ENCODE measurements at regions not wholly inside any gene's neighbourhood (a gene's known extent, or its start where the extent isn't known, plus 50 kb on each side); places are given as distances from the start of the nearest gene placed in this dataset.
A peak's percentile ranks its signal among the peaks of the same experiment; 100 is the strongest.

DNA sequence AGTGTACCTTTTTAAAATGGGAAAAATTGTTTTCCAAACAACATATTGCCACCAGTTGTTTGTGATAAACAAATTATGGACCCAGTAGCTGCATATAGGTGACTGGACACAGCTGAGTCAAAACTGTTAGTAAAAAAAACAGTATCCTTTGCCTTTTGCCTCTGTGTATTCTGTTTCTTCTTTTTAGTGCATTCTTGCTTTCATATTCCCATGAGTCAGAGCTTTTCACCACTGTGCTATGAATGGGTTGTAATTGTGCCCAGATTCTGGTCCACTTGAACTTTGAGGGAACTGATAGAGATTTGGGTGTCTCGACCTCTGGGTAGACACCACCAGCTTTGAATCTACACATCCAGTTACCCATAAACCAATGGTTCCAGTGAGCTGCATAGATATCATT, 1441.9 kb upstream of the ZEB2 start:
- Mint-ChIP-seq H3K27me3 (ENCODE audit: low read depth, unreplicated experiment) (no peaks in the 10 kb centered on the region), H3K36me3 (ENCODE audit: low read depth, unreplicated experiment) (no peaks in the 10 kb centered on the region), H3K27ac (ENCODE audit: unreplicated experiment) (no peak overlapping the region), H3K4me3 (ENCODE audit: unreplicated experiment) (no peak overlapping the region), H3K4me1 (ENCODE audit: low read depth, unreplicated experiment) (peaks cover 17% of the 10 kb centered on the region), H3K9me3 (ENCODE audit: unreplicated experiment) (peaks cover 15% of the 10 kb centered on the region)
- DNase-seq (ENCODE audit: low read depth) (peak; percentile 55), FAIRE-seq (no peak)
- TF ChIP-seq EZH2 (IDR thresholded peaks at IDR 0.05; ENCODE audit: insufficient read depth, low read length) (no peak), CTCF (IDR thresholded peaks at IDR 0.05; ENCODE audit: insufficient read depth, low read depth, low read length) (no peak)
- Histone ChIP-seq H3K4me3 (ENCODE audit: insufficient read depth, low read depth, low read length) (no peak overlapping the region), H3K27me3 (ENCODE audit: insufficient read depth, low read length) (no peaks in the 10 kb centered on the region), H3K79me2 (ENCODE audit: insufficient read depth, low read length) (no peaks in the 10 kb centered on the region), H3K36me3 (ENCODE audit: insufficient read depth, low read length) (no peaks in the 10 kb centered on the region), H3K4me2 (ENCODE audit: low read length) (no peak overlapping the region), H4K20me1 (ENCODE audit: insufficient read depth, low read length) (no peaks in the 10 kb centered on the region), H3K9me3 (ENCODE audit: insufficient read depth, low read depth, low read length) (no peaks in the 10 kb centered on the region), H3K9ac (ENCODE audit: low read length) (no peak overlapping the region), H3K27ac (ENCODE audit: low read depth, low read length) (no peak overlapping the region), H2AFZ (ENCODE audit: low read depth, low read length) (no peak overlapping the region), H3K4me1 (ENCODE audit: insufficient read depth, low read length) (no peaks in the 10 kb centered on the region)

DNA sequence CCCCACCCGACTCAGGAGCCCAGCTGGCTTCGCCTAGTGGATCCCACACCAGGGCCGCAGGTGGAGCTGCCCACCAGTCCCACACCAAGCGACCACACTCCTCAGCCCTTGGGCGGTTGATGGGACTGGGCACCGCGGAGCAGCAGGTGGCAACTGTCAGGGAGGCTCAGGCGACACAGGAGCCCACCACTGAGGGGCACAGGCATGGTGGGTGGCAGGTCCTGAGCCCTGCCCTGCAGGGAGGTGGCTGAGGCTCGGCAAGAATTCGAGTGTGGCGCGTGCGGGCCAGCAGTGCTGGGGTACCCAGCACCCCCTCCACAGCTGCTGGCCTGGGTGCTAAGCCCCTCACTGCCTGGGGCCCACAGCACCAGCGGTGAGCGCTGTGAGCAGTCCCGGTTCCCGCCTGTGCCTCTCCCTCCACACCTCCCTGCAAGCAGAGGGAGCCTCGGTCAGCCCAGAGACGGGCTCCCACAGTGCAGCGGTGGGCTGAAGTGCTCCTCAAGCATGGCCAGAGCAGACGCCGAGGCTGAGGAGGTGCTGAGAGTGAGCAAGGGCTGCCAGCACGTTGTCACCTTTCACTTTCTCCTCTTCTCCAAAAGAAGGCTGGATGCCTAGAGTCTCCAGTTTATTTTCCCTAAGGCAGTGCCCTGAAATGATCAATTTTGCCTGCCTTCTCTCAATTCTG, 1440.7 kb upstream of the ZEB2 start:
- DNase-seq (ENCODE audit: low read depth) (no peak), FAIRE-seq (no peak)
- no peaks in the 10 kb centered on the region for H3K79me2 ChIP-seq (ENCODE audit: insufficient read depth, low read length)
- no peaks in the 10 kb centered on the region for H3K36me3 ChIP-seq (ENCODE audit: insufficient read depth, low read length)
- H3K27me3 ChIP-seq (ENCODE audit: insufficient read depth, low read length) = no peaks in the 10 kb centered on the region
- H3K4me3 ChIP-seq (ENCODE audit: insufficient read depth, low read depth, low read length) = no peak overlapping the region
- H3K9ac ChIP-seq (ENCODE audit: low read length) = no peak overlapping the region
- no peak overlapping the region for H3K27ac Mint-ChIP-seq (ENCODE audit: unreplicated experiment)
- H3K4me1 Mint-ChIP-seq (ENCODE audit: low read depth, unreplicated experiment) = peaks cover 17% of the 10 kb centered on the region
- H3K27ac ChIP-seq (ENCODE audit: low read depth, low read length) = no peak overlapping the region
- TF ChIP-seq EZH2 (IDR thresholded peaks at IDR 0.05; ENCODE audit: insufficient read depth, low read length) = no peak
- no peak for TF ChIP-seq CTCF (IDR thresholded peaks at IDR 0.05; ENCODE audit: insufficient read depth, low read depth, low read length)
- no peak overlapping the region for H3K4me3 Mint-ChIP-seq (ENCODE audit: unreplicated experiment)
- H3K4me1 ChIP-seq (ENCODE audit: insufficient read depth, low read length) = no peaks in the 10 kb centered on the region
- H2AFZ ChIP-seq (ENCODE audit: low read depth, low read length) = no peak overlapping the region
- H3K9me3 ChIP-seq (ENCODE audit: insufficient read depth, low read depth, low read length) = no peaks in the 10 kb centered on the region
- no peak overlapping the region for H3K4me2 ChIP-seq (ENCODE audit: low read length)
- no peaks in the 10 kb centered on the region for H3K27me3 Mint-ChIP-seq (ENCODE audit: low read depth, unreplicated experiment)
- no peaks in the 10 kb centered on the region for H4K20me1 ChIP-seq (ENCODE audit: insufficient read depth, low read length)
- H3K9me3 Mint-ChIP-seq (ENCODE audit: unreplicated experiment) = peaks cover 24% of the 10 kb centered on the region
- H3K36me3 Mint-ChIP-seq (ENCODE audit: low read depth, unreplicated experiment) = no peaks in the 10 kb centered on the region

DNA sequence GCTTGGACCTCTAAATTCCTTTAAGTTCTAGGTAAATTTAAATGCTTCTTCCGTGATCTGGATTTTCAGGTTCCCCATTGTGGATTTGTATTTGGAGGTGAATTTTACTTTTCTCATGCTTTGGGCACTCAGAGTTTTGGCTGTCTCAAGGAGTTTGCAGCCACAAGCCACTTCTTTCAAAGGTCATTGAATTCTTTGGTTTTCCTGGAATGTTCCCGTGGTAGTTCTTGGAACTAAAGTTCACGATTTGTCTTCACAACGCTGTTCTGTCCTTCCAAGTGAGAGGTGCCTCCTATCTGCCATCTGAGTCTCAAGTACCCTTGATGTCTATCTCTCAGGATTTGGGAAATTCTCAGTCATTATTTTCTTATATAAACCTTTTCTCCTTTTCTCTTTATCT, 1438.7 kb upstream of the ZEB2 start:
- H3K4me1 Mint-ChIP-seq (ENCODE audit: low read depth, unreplicated experiment) = peaks cover 17% of the 10 kb centered on the region
- H3K27me3 Mint-ChIP-seq (ENCODE audit: low read depth, unreplicated experiment) = no peaks in the 10 kb centered on the region
- H2AFZ ChIP-seq (ENCODE audit: low read depth, low read length) = no peak overlapping the region
- H3K4me1 ChIP-seq (ENCODE audit: insufficient read depth, low read length) = no peaks in the 10 kb centered on the region
- peak overlapping the region; percentile 62 for H3K27ac Mint-ChIP-seq (ENCODE audit: unreplicated experiment)
- H3K9ac ChIP-seq (ENCODE audit: low read length) = no peak overlapping the region
- no peak overlapping the region for H3K4me3 Mint-ChIP-seq (ENCODE audit: unreplicated experiment)
- H3K79me2 ChIP-seq (ENCODE audit: insufficient read depth, low read length) = no peaks in the 10 kb centered on the region
- no peaks in the 10 kb centered on the region for H3K9me3 ChIP-seq (ENCODE audit: insufficient read depth, low read depth, low read length)
- no peak overlapping the region for H3K27ac ChIP-seq (ENCODE audit: low read depth, low read length)
- no peaks in the 10 kb centered on the region for H3K36me3 Mint-ChIP-seq (ENCODE audit: low read depth, unreplicated experiment)
- FAIRE-seq (no peak), DNase-seq (ENCODE audit: low read depth) (peak; percentile 41)
- H3K4me2 ChIP-seq (ENCODE audit: low read length) = no peak overlapping the region
- no peaks in the 10 kb centered on the region for H3K27me3 ChIP-seq (ENCODE audit: insufficient read depth, low read length)
- peaks cover 24% of the 10 kb centered on the region for H3K9me3 Mint-ChIP-seq (ENCODE audit: unreplicated experiment)
- no peaks in the 10 kb centered on the region for H3K36me3 ChIP-seq (ENCODE audit: insufficient read depth, low read length)
- no peak for TF ChIP-seq CTCF (IDR thresholded peaks at IDR 0.05; ENCODE audit: insufficient read depth, low read depth, low read length)
- no peak for TF ChIP-seq EZH2 (IDR thresholded peaks at IDR 0.05; ENCODE audit: insufficient read depth, low read length)
- H4K20me1 ChIP-seq (ENCODE audit: insufficient read depth, low read length) = no peaks in the 10 kb centered on the region
- no peak overlapping the region for H3K4me3 ChIP-seq (ENCODE audit: insufficient read depth, low read depth, low read length)

All from astrocyte (in vitro differentiated cells and primary cell).